ENCODE measurements at regions not wholly inside any gene's neighbourhood (a gene's known extent, or its start where the extent isn't known, plus 50 kb on each side); places are given as distances from the start of the nearest gene placed in this dataset.

DNA sequence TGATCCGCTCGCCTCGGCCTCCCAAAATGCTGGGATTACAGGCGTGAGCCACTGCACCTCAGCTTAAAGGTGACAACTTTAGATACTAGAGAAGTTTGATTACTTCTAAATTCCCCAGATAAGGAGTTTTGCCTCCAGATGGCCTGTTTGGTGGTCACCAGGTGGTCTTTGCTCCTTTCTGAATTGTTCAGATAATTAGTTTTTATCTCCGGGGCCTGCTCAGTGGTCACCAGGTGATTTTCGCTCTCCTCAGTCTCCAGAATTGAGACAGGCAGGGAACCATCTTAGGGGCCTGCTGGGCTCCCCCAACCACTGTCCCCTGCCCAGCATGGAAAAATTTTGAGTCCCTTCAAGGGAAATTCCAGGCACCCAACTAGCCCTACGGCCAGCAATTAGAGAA is 62.6 kb downstream of the GPR6 start:
- no peaks in the 10 kb centered on the region for H3K9me3 ChIP-seq (replicated peaks in 1 of 2; ENCODE audit: control insufficient read depth in 2 of 2, insufficient read depth in 1 of 2, low read depth in 1 of 2, low read length in 2 of 2)
- H4K91ac ChIP-seq (ENCODE audit: low read depth, low read length, poor library complexity): no peak overlapping the region
- peaks cover 0 to 6% (median 0%) of the 10 kb centered on the region in 3 experiments for H3K27me3 ChIP-seq (ENCODE audit: control insufficient read depth in 3 of 3, insufficient read depth in 3 of 3, low read depth in 1 of 3, low read length in 3 of 3)
- H3K27ac ChIP-seq (replicated peaks; ENCODE audit: low read length): no peak overlapping the region
- no peak overlapping the region for H2BK5ac ChIP-seq (ENCODE audit: low read length)
- no peak for DNase-seq (ENCODE audit: low spot score)
- no peak overlapping the region for H3K4ac ChIP-seq (ENCODE audit: low read length)
- no peak overlapping the region for H2AFZ ChIP-seq (ENCODE audit: low read length)
- no peak overlapping the region for H3K18ac ChIP-seq (ENCODE audit: low read length)
- H3K14ac ChIP-seq (ENCODE audit: low read length): no peak overlapping the region
- no peak overlapping the region for H3K23ac ChIP-seq (ENCODE audit: low read depth, low read length, poor library complexity)
- WGBS, 2 donors (ENCODE audit: extremely low coverage in 2 of 2, insufficient read length in 2 of 2, insufficient replicate concordance in 1 of 2): no CpG with 5 or more reads among the region's 7 CpGs
- H3K4me1 ChIP-seq (ENCODE audit: control insufficient read depth in 2 of 2, insufficient read depth in 1 of 2, low read depth in 1 of 2, low read length in 2 of 2): peaks cover 0 to 2% of the 10 kb centered on the region in 2 donors
- H2BK12ac ChIP-seq (ENCODE audit: low read length): no peak overlapping the region
- H3K9ac ChIP-seq (ENCODE audit: low read depth, low read length, poor library complexity): no peak overlapping the region
- H2AK5ac ChIP-seq (ENCODE audit: low read depth, low read length): no peak overlapping the region
- H3K79me1 ChIP-seq (ENCODE audit: low read depth, low read length): no peaks in the 10 kb centered on the region
- H3K36me3 ChIP-seq (replicated peaks in 1 of 2; ENCODE audit: control insufficient read depth in 2 of 2, insufficient read depth in 2 of 2, low read length in 2 of 2): no peaks in the 10 kb centered on the region
- H3K4me2 ChIP-seq (ENCODE audit: insufficient read depth, low read length, poor library complexity, severe bottlenecking): no peak overlapping the region
- H4K8ac ChIP-seq (ENCODE audit: low read depth, low read length): no peak overlapping the region
- H2BK15ac ChIP-seq (ENCODE audit: low read length): no peak overlapping the region
- no peak overlapping the region for H3K4me3 ChIP-seq (ENCODE audit: low read length in 2 of 2)
- no peak overlapping the region for H2BK120ac ChIP-seq (ENCODE audit: low read depth, low read length)

DNA sequence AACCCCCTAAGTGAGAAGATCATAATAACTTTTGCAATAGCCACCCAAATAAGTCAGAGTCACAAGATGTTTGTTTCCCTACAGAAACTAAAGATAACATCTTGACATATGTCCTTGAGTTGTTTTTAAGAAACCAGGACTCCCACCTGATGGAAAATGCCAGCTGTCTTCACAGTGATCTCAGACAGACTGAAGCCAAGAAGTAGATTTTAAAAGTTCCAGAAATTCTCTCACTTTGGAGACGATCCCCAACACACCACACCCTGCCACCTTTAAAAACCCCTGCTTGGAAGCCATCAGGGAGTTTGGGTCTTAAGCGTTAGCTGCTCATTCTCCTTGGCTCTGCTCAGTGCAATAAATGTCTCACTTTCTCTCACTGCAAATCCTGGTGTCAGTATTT is 63.0 kb downstream of the GPR6 start:
- Histone ChIP-seq H3K18ac (ENCODE audit: low read length) (no peak overlapping the region), H3K27me3 (ENCODE audit: control insufficient read depth in 3 of 3, insufficient read depth in 3 of 3, low read depth in 1 of 3, low read length in 3 of 3) (peaks cover 0 to 6% (median 0%) of the 10 kb centered on the region in 3 experiments), H3K4ac (ENCODE audit: low read length) (no peak overlapping the region), H4K91ac (ENCODE audit: low read depth, low read length, poor library complexity) (no peak overlapping the region), H3K23ac (ENCODE audit: low read depth, low read length, poor library complexity) (no peak overlapping the region), H2BK5ac (ENCODE audit: low read length) (no peak overlapping the region), H3K36me3 (replicated peaks in 1 of 2; ENCODE audit: control insufficient read depth in 2 of 2, insufficient read depth in 2 of 2, low read length in 2 of 2) (no peaks in the 10 kb centered on the region), H2AFZ (ENCODE audit: low read length) (no peak overlapping the region), H2AK5ac (ENCODE audit: low read depth, low read length) (no peak overlapping the region), H3K14ac (ENCODE audit: low read length) (no peak overlapping the region), H2BK15ac (ENCODE audit: low read length) (no peak overlapping the region), H2BK120ac (ENCODE audit: low read depth, low read length) (no peak overlapping the region), H4K8ac (ENCODE audit: low read depth, low read length) (no peak overlapping the region), H3K4me3 (ENCODE audit: low read length in 2 of 2) (no peak overlapping the region), H3K4me1 (ENCODE audit: control insufficient read depth in 2 of 2, insufficient read depth in 1 of 2, low read depth in 1 of 2, low read length in 2 of 2) (peaks cover 0 to 2% of the 10 kb centered on the region in 2 donors), H3K27ac (replicated peaks; ENCODE audit: low read length) (no peak overlapping the region), H3K9me3 (replicated peaks in 1 of 2; ENCODE audit: control insufficient read depth in 2 of 2, insufficient read depth in 1 of 2, low read depth in 1 of 2, low read length in 2 of 2) (no peaks in the 10 kb centered on the region), H2BK12ac (ENCODE audit: low read length) (no peak overlapping the region), H3K9ac (ENCODE audit: low read depth, low read length, poor library complexity) (no peak overlapping the region), H3K4me2 (ENCODE audit: insufficient read depth, low read length, poor library complexity, severe bottlenecking) (no peak overlapping the region), H3K79me1 (ENCODE audit: low read depth, low read length) (no peaks in the 10 kb centered on the region)
- no CpG with 5 or more reads among the region's 2 CpGs for WGBS, 2 donors (ENCODE audit: extremely low coverage in 2 of 2, insufficient read length in 2 of 2, insufficient replicate concordance in 1 of 2)
- DNase-seq (ENCODE audit: low spot score): no peak

DNA sequence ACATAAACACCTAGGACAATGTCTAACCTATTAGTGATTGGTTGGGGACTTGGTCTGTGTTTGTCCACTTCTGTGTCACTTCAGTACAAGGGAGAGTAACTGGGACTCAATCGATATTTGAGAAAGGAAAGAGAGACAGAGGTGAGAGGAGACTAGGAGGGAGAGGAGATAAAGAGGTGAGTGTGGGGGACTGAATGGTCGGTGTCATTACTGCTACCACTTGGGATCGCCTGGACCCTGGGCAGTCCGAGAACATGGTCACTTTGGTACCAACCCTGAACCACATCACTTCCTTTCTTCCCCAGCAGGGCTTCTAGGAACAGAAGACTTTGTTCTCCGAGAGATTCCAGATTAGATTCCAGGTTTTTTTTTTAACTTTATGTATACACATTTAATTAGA is 63.7 kb downstream of the GPR6 start:
- H3K36me3 ChIP-seq (replicated peaks in 1 of 2; ENCODE audit: control insufficient read depth in 2 of 2, insufficient read depth in 2 of 2, low read length in 2 of 2): no peaks in the 10 kb centered on the region
- no peak overlapping the region for H4K8ac ChIP-seq (ENCODE audit: low read depth, low read length)
- H3K9ac ChIP-seq (ENCODE audit: low read depth, low read length, poor library complexity): no peak overlapping the region
- no peak overlapping the region for H4K91ac ChIP-seq (ENCODE audit: low read depth, low read length, poor library complexity)
- H2BK5ac ChIP-seq (ENCODE audit: low read length): no peak overlapping the region
- H3K4me2 ChIP-seq (ENCODE audit: insufficient read depth, low read length, poor library complexity, severe bottlenecking): no peak overlapping the region
- no peak overlapping the region for H2AK5ac ChIP-seq (ENCODE audit: low read depth, low read length)
- H3K4me3 ChIP-seq (ENCODE audit: low read length in 2 of 2): no peak overlapping the region
- H2BK120ac ChIP-seq (ENCODE audit: low read depth, low read length): no peak overlapping the region
- no peak overlapping the region for H3K23ac ChIP-seq (ENCODE audit: low read depth, low read length, poor library complexity)
- no peak overlapping the region for H3K14ac ChIP-seq (ENCODE audit: low read length)
- no peak overlapping the region for H3K18ac ChIP-seq (ENCODE audit: low read length)
- H3K9me3 ChIP-seq (replicated peaks in 1 of 2; ENCODE audit: control insufficient read depth in 2 of 2, insufficient read depth in 1 of 2, low read depth in 1 of 2, low read length in 2 of 2): no peaks in the 10 kb centered on the region
- no peak overlapping the region for H3K27ac ChIP-seq (replicated peaks; ENCODE audit: low read length)
- H2AFZ ChIP-seq (ENCODE audit: low read length): no peak overlapping the region
- no peak for DNase-seq (ENCODE audit: low spot score)
- no CpG with 5 or more reads among the region's 5 CpGs for WGBS, 2 donors (ENCODE audit: extremely low coverage in 2 of 2, insufficient read length in 2 of 2, insufficient replicate concordance in 1 of 2)
- peaks cover 0 to 2% of the 10 kb centered on the region in 2 donors for H3K4me1 ChIP-seq (ENCODE audit: control insufficient read depth in 2 of 2, insufficient read depth in 1 of 2, low read depth in 1 of 2, low read length in 2 of 2)
- H3K4ac ChIP-seq (ENCODE audit: low read length): no peak overlapping the region
- no peaks in the 10 kb centered on the region for H3K79me1 ChIP-seq (ENCODE audit: low read depth, low read length)
- H3K27me3 ChIP-seq (ENCODE audit: control insufficient read depth in 3 of 3, insufficient read depth in 3 of 3, low read depth in 1 of 3, low read length in 3 of 3): peaks cover 0 to 6% (median 0%) of the 10 kb centered on the region in 3 experiments
- H2BK15ac ChIP-seq (ENCODE audit: low read length): no peak overlapping the region
- no peak overlapping the region for H2BK12ac ChIP-seq (ENCODE audit: low read length)

DNA sequence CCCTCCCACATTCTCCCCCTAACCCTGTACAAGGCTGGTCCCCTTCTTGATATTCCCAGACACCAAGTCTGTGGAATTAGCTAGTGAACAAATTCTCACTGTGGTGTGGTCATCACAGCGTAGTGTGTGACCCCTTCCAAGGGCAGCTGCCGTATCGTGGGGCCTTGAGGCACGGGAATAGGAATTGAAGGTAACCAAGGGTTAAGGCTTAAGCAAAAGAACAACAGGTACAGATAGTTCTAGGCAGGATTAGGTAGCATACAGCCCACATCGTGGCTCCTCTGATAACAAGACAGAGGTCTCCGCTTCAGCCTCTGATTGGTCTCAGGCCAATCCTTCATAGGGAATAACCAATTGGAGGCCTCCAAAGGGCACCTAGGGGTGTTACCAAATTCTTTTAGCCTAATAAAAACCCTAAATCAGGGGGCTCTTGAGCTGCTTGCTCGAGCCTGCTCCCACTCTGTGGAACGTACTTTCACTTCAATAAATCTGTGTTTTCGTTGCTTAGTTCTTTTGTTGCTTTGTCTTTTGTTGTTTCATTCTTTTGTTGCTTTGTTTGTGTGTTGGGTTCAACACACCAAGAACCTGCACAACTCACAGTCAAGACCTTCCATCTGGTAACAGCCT is 64.7 kb downstream of the GPR6 start:
- Histone ChIP-seq H3K27ac (replicated peaks; ENCODE audit: low read length) (no peak overlapping the region), H3K36me3 (replicated peaks in 1 of 2; ENCODE audit: control insufficient read depth in 2 of 2, insufficient read depth in 2 of 2, low read length in 2 of 2) (no peaks in the 10 kb centered on the region), H3K9ac (ENCODE audit: low read depth, low read length, poor library complexity) (no peak overlapping the region), H2BK5ac (ENCODE audit: low read length) (no peak overlapping the region), H3K4me3 (ENCODE audit: low read length in 2 of 2) (no peak overlapping the region), H4K8ac (ENCODE audit: low read depth, low read length) (no peak overlapping the region), H2AK5ac (ENCODE audit: low read depth, low read length) (no peak overlapping the region), H2BK12ac (ENCODE audit: low read length) (no peak overlapping the region), H3K4ac (ENCODE audit: low read length) (no peak overlapping the region), H3K79me1 (ENCODE audit: low read depth, low read length) (no peaks in the 10 kb centered on the region), H4K91ac (ENCODE audit: low read depth, low read length, poor library complexity) (no peak overlapping the region), H2BK120ac (ENCODE audit: low read depth, low read length) (no peak overlapping the region), H3K9me3 (replicated peaks in 1 of 2; ENCODE audit: control insufficient read depth in 2 of 2, insufficient read depth in 1 of 2, low read depth in 1 of 2, low read length in 2 of 2) (no peaks in the 10 kb centered on the region), H3K18ac (ENCODE audit: low read length) (no peak overlapping the region), H2BK15ac (ENCODE audit: low read length) (no peak overlapping the region), H3K27me3 (ENCODE audit: control insufficient read depth in 3 of 3, insufficient read depth in 3 of 3, low read depth in 1 of 3, low read length in 3 of 3) (peaks cover 0 to 6% (median 0%) of the 10 kb centered on the region in 3 experiments), H3K14ac (ENCODE audit: low read length) (no peak overlapping the region), H3K4me2 (ENCODE audit: insufficient read depth, low read length, poor library complexity, severe bottlenecking) (no peak overlapping the region), H3K23ac (ENCODE audit: low read depth, low read length, poor library complexity) (no peak overlapping the region), H2AFZ (ENCODE audit: low read length) (no peak overlapping the region), H3K4me1 (ENCODE audit: control insufficient read depth in 2 of 2, insufficient read depth in 1 of 2, low read depth in 1 of 2, low read length in 2 of 2) (peaks cover 0 to 2% of the 10 kb centered on the region in 2 donors)
- WGBS, 2 donors (ENCODE audit: extremely low coverage in 2 of 2, insufficient read length in 2 of 2, insufficient replicate concordance in 1 of 2): no CpG with 5 or more reads among the region's 9 CpGs
- no peak for DNase-seq (ENCODE audit: low spot score)
